GM23248 (cell line): ENCODE measurements at regions not wholly inside any gene's neighbourhood (a gene's known extent, or its start where the extent isn't known, plus 50 kb on each side); places are given as distances from the start of the nearest gene placed in this dataset.

Experiments used
- EZH2 ChIP-seq: fragments of 200-600 bp; sonication (generic); IDR thresholded peaks from 2 replicates; pipeline ENCODE4 v1.6.1; 2018; ENCODE audit warnings: antibody characterized with exemption, mild to moderate bottlenecking; ENCODE audit not compliant: insufficient read depth, poor library complexity, severe bottlenecking
- EZH2phosphoT487 ChIP-seq: fragments of 200-600 bp; sonication (generic); IDR thresholded peaks from 2 replicates; pipeline ENCODE4 v1.6.1; 2018; ENCODE audit warnings: antibody characterized with exemption, moderate library complexity, mild to moderate bottlenecking, low read depth; ENCODE audit not compliant: insufficient read depth

DNA sequence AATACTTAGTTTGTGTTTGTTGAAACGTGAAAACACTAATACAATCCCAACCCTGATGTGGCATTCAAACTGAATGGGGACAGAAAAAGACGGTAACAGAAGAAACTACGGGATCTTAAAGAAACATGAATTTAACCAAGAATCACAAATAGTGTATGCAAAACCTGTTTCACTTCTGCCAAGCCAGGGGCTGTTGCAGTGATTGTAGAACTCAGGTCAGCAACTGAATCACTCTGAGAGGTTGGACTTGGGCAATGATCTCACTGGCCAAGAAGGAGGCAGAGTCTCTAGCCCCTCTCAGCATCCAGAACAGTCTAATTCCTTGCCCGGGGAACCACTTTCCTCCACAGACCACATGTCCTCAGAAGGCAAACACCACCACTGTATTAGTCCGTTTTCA, 54.9 kb upstream of the CRIM1 start:
- no peak for TF ChIP-seq EZH2
- no peak for TF ChIP-seq EZH2phosphoT487
